HepG2 (cell line): ENCODE measurements at regions not wholly inside any gene's neighbourhood (a gene's known extent, or its start where the extent isn't known, plus 50 kb on each side); places are given as distances from the start of the nearest gene placed in this dataset.

Experiments used
- CHD4 ChIP-seq: fragments of 200-600 bp; sonication (generic); IDR thresholded peaks from 2 replicates; pipeline ENCODE4 v1.7.0; 2017; ENCODE audit warnings: mild to moderate bottlenecking, low read length, borderline replicate concordance
- CTCF ChIP-seq: sonication (generic); formaldehyde crosslinking; IDR thresholded peaks from 2 replicates; pipeline ENCODE4 v1.5.0; 2020; ENCODE audit warnings: mild to moderate bottlenecking, missing genetic modification reagents, moderate library complexity
- HDAC6 ChIP-seq: fragments of 200-600 bp; sonication (generic); IDR thresholded peaks from 2 replicates; pipeline ENCODE4 v1.7.0; 2017; ENCODE audit warnings: mild to moderate bottlenecking, antibody characterized with exemption, low read length, low read depth
- MAF1 ChIP-seq: sonication (generic); formaldehyde crosslinking; IDR thresholded peaks from 2 replicates; pipeline ENCODE4 v1.5.0; 2020; ENCODE audit warnings: missing genetic modification reagents, borderline replicate concordance
- SCMH1 ChIP-seq: sonication (generic); formaldehyde crosslinking; IDR thresholded peaks from 2 replicates; pipeline ENCODE4 v1.9.0; 2021; ENCODE audit warnings: missing genetic modification reagents, mild to moderate bottlenecking, borderline replicate concordance
- TF ChIP-seq, protein P1 (sequence below): sonication (generic); formaldehyde crosslinking; IDR thresholded peaks from 2 replicates; pipeline ENCODE4 v1.5.1; 2020; ENCODE audit warnings: missing genetic modification reagents, mild to moderate bottlenecking, borderline replicate concordance
- TF ChIP-seq, protein P2 (sequence below): sonication (generic); formaldehyde crosslinking; IDR thresholded peaks from 2 replicates; pipeline ENCODE4 v1.5.1; 2020; ENCODE audit warnings: mild to moderate bottlenecking, missing genetic modification reagents, moderate library complexity
- TF ChIP-seq, protein P3 (sequence below): sonication (generic); formaldehyde crosslinking; IDR thresholded peaks from 2 replicates; pipeline ENCODE4 v1.4.0; 2020; ENCODE audit warnings: missing genetic modification reagents

DNA sequence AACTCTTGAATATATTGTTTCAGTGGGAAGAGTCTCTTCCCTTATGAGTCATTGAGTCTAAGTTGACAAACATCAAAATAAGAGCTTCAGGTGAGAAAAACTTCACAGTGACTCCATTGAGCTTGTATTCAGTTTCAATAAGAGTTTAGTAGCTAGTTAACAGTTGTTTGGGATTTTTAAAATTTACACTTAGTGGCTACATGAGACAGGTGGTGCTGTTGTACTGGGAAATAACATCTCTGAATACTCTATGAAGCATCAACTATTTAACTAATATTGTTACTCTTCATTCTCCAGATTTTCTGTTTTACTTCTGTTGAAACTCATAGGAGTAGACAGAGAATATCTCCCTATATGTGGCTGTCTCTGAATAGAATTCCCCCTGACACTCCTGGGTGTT is 1609.1 kb downstream of the C4orf33 start:
- TF ChIP-seq MAF1 (CRISPR knock-in tag) = no peak
- TF ChIP-seq, protein P1, sequence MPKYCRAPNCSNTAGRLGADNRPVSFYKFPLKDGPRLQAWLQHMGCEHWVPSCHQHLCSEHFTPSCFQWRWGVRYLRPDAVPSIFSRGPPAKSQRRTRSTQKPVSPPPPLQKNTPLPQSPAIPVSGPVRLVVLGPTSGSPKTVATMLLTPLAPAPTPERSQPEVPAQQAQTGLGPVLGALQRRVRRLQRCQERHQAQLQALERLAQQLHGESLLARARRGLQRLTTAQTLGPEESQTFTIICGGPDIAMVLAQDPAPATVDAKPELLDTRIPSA (CRISPR knock-in tag) = no peak
- no peak for TF ChIP-seq CTCF (CRISPR knock-in tag)
- TF ChIP-seq HDAC6 = no peak
- TF ChIP-seq, protein P2, sequence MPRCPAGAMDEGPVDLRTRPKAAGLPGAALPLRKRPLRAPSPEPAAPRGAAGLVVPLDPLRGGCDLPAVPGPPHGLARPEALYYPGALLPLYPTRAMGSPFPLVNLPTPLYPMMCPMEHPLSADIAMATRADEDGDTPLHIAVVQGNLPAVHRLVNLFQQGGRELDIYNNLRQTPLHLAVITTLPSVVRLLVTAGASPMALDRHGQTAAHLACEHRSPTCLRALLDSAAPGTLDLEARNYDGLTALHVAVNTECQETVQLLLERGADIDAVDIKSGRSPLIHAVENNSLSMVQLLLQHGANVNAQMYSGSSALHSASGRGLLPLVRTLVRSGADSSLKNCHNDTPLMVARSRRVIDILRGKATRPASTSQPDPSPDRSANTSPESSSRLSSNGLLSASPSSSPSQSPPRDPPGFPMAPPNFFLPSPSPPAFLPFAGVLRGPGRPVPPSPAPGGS (CRISPR knock-in tag) = no peak
- no peak for TF ChIP-seq SCMH1 (CRISPR knock-in tag)
- TF ChIP-seq, protein P3, sequence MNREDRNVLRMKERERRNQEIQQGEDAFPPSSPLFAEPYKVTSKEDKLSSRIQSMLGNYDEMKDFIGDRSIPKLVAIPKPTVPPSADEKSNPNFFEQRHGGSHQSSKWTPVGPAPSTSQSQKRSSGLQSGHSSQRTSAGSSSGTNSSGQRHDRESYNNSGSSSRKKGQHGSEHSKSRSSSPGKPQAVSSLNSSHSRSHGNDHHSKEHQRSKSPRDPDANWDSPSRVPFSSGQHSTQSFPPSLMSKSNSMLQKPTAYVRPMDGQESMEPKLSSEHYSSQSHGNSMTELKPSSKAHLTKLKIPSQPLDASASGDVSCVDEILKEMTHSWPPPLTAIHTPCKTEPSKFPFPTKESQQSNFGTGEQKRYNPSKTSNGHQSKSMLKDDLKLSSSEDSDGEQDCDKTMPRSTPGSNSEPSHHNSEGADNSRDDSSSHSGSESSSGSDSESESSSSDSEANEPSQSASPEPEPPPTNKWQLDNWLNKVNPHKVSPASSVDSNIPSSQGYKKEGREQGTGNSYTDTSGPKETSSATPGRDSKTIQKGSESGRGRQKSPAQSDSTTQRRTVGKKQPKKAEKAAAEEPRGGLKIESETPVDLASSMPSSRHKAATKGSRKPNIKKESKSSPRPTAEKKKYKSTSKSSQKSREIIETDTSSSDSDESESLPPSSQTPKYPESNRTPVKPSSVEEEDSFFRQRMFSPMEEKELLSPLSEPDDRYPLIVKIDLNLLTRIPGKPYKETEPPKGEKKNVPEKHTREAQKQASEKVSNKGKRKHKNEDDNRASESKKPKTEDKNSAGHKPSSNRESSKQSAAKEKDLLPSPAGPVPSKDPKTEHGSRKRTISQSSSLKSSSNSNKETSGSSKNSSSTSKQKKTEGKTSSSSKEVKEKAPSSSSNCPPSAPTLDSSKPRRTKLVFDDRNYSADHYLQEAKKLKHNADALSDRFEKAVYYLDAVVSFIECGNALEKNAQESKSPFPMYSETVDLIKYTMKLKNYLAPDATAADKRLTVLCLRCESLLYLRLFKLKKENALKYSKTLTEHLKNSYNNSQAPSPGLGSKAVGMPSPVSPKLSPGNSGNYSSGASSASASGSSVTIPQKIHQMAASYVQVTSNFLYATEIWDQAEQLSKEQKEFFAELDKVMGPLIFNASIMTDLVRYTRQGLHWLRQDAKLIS = no peak
- TF ChIP-seq CHD4 = no peak
